ENCODE measurements at regions not wholly inside any gene's neighbourhood (a gene's known extent, or its start where the extent isn't known, plus 50 kb on each side); places are given as distances from the start of the nearest gene placed in this dataset.
A peak's percentile ranks its signal among the peaks of the same experiment; 100 is the strongest.
"Not testable (repeated sequence)": the region's sequence is repeated elsewhere in the genome, so short reads cannot be mapped to it uniquely, and the experiment has no call there.

GRCh38 chr16:85230764-85231383, 118.6 kb upstream of the CIBAR2 start:
- H3K4me2 ChIP-seq (ENCODE audit: low read depth, low read length); BruUV-seq (replicated peaks); H3K79me2 ChIP-seq (ENCODE audit: insufficient read depth, low read length); FAIRE-seq; POLR2A ChIA-PET; H3K27me3 ChIP-seq (ENCODE audit: control insufficient read depth in 1 of 2, insufficient read depth in 2 of 2, low read length in 2 of 2); H3K4me3 ChIP-seq (replicated peaks in 1 of 3; ENCODE audit: insufficient read depth in 1 of 3, low read depth in 2 of 3, low read length in 3 of 3); intact Hi-C loops (cut with micrococcal nuclease; ENCODE audit: unreplicated experiment); H3K9ac ChIP-seq (ENCODE audit: insufficient read depth, low read depth, low read length); H3K9me3 ChIP-seq (ENCODE audit: low read length); DNase-seq (ENCODE audit: low spot score); H4K20me1 ChIP-seq (ENCODE audit: insufficient read depth, low read length); H2AFZ ChIP-seq (ENCODE audit: low read length); in situ Hi-C loops (cut with HindIII; ENCODE audit: extremely low pct_ligation_motif_present, low pct_unique_long_range_greater_than_20kb); CTCF ChIA-PET (ENCODE audit: low intra/inter-chr PET ratio, low total read pairs); H3K36me3 ChIP-seq (replicated peaks in 1 of 2; ENCODE audit: control insufficient read depth in 1 of 2, insufficient read depth in 2 of 2, low read length in 2 of 2); ATAC-seq; H3K27ac ChIP-seq (ENCODE audit: extremely low read length, insufficient read depth, low read length): not testable (repeated sequence)
- H3K4me1 ChIP-seq (ENCODE audit: insufficient read depth, low read length), result peaks cover 31% of the 10 kb centered on the region
- peak; percentile 36; the same call in 1 of the 2 replicates for TF ChIP-seq ZNF710 (CRISPR knock-in tag; IDR thresholded peaks at IDR 0.05; ENCODE audit: borderline replicate concordance)
- WGBS (ENCODE audit: low lambda C conversion rate), result 83% methylated on average over 6 of the region's 6 CpGs

GRCh38 chr16:85231959-85232358, 119.7 kb upstream of the CIBAR2 start:
- intact Hi-C loops (cut with micrococcal nuclease; ENCODE audit: unreplicated experiment) (no loop called here), in situ Hi-C loops (cut with HindIII; ENCODE audit: extremely low pct_ligation_motif_present, low pct_unique_long_range_greater_than_20kb) (no loop called here)
- Histone ChIP-seq H3K4me1 (ENCODE audit: insufficient read depth, low read length) (peaks cover 31% of the 10 kb centered on the region), H3K4me3 (replicated peaks in 1 of 3; ENCODE audit: insufficient read depth in 1 of 3, low read depth in 2 of 3, low read length in 3 of 3) (no peak overlapping the region), H3K79me2 (ENCODE audit: insufficient read depth, low read length) (no peaks in the 10 kb centered on the region), H3K27me3 (ENCODE audit: control insufficient read depth in 1 of 2, insufficient read depth in 2 of 2, low read length in 2 of 2) (no peaks in the 10 kb centered on the region; a peak in 1 of 5 replicates), H3K27ac (ENCODE audit: extremely low read length, insufficient read depth, low read length) (no peak overlapping the region), H2AFZ (ENCODE audit: low read length) (no peak overlapping the region), H3K4me2 (ENCODE audit: low read depth, low read length) (no peak overlapping the region), H3K9me3 (ENCODE audit: low read length) (no peaks in the 10 kb centered on the region), H4K20me1 (ENCODE audit: insufficient read depth, low read length) (0 out of 2 replicates have a peak, but pooled peaks cover 5% of the 10 kb centered on the region), H3K36me3 (replicated peaks in 1 of 2; ENCODE audit: control insufficient read depth in 1 of 2, insufficient read depth in 2 of 2, low read length in 2 of 2) (no peaks in the 10 kb centered on the region), H3K9ac (ENCODE audit: insufficient read depth, low read depth, low read length) (no peak overlapping the region)
- ChIA-PET CTCF (ENCODE audit: low intra/inter-chr PET ratio, low total read pairs) (no interaction called here), POLR2A (no interaction called here)
- no peak for DNase-seq (ENCODE audit: low spot score)
- ATAC-seq, result no peak
- BruUV-seq (replicated peaks), result no TSS peak
- no peak for FAIRE-seq
- no peak for TF ChIP-seq ZNF367 (CRISPR knock-in tag; IDR thresholded peaks at IDR 0.05; ENCODE audit: borderline replicate concordance)
- TF ChIP-seq NCOA1 (CRISPR knock-in tag; IDR thresholded peaks at IDR 0.05), result no peak
- no peak for TF ChIP-seq POGK (CRISPR knock-in tag; conservative IDR thresholded peaks at IDR 0.05)
- TF ChIP-seq CHD2 (IDR thresholded peaks at IDR 0.05; ENCODE audit: low read depth, low read length), result no peak
- TF ChIP-seq ZNF839 (CRISPR knock-in tag; IDR thresholded peaks at IDR 0.05; ENCODE audit: borderline replicate concordance), result no peak
- TF ChIP-seq GLI4 (CRISPR knock-in tag; IDR thresholded peaks at IDR 0.05; ENCODE audit: borderline replicate concordance), result no peak
- no peak for TF ChIP-seq NFKB2 (CRISPR knock-in tag; IDR thresholded peaks at IDR 0.05; ENCODE audit: borderline replicate concordance)
- TF ChIP-seq DMAP1 (CRISPR knock-in tag; IDR thresholded peaks at IDR 0.05), result no peak
- no peak for TF ChIP-seq DRAP1 (CRISPR knock-in tag; IDR thresholded peaks at IDR 0.05)
- TF ChIP-seq ZNF569 (CRISPR knock-in tag; IDR thresholded peaks at IDR 0.05; ENCODE audit: borderline replicate concordance), result no peak
- TF ChIP-seq ZFP82 (CRISPR knock-in tag; IDR thresholded peaks at IDR 0.05; ENCODE audit: borderline replicate concordance), result no peak
- TF ChIP-seq ZFP1 (CRISPR knock-in tag; IDR thresholded peaks at IDR 0.05), result no peak
- no peak for TF ChIP-seq NFRKB (IDR thresholded peaks at IDR 0.05)
- no peak for TF ChIP-seq GATAD2A (CRISPR knock-in tag; IDR thresholded peaks at IDR 0.05)
- WGBS (ENCODE audit: low lambda C conversion rate), result 60% methylated on average over 8 of the region's 8 CpGs
